GM23338 (cell line): ENCODE measurements at regions not wholly inside any gene's neighbourhood (a gene's known extent, or its start where the extent isn't known, plus 50 kb on each side); places are given as distances from the start of the nearest gene placed in this dataset.

Source experiments
- CREB1 ChIP-seq: fragments of 250-450 bp; sonication (Bioruptor Pico); IDR thresholded peaks from 2 replicates; pipeline ENCODE4 v1.5.0; 2020; ENCODE audit warnings: low read depth, mild to moderate bottlenecking, moderate library complexity
- EZH2 ChIP-seq: fragments of 200-600 bp; sonication (generic); IDR thresholded peaks from one replicate; pipeline ENCODE4 v1.8.0; 2017; ENCODE audit warnings: antibody characterized with exemption, mild to moderate bottlenecking, low read depth; ENCODE audit not compliant: unreplicated experiment
- EZH2phosphoT487 ChIP-seq: fragments of 200-600 bp; sonication (generic); IDR thresholded peaks from one replicate; pipeline ENCODE4 v1.8.1; 2018; ENCODE audit warnings: antibody characterized with exemption; ENCODE audit not compliant: unreplicated experiment
- JUNB ChIP-seq: IDR thresholded peaks from one replicate; pipeline ENCODE4 v1.6.1; 2016; ENCODE audit warnings: antibody characterized with exemption; ENCODE audit not compliant: unreplicated experiment
- NANOG ChIP-seq: IDR thresholded peaks from 2 replicates; pipeline ENCODE4 v1.6.1; 2016; ENCODE audit warnings: antibody characterized with exemption, borderline replicate concordance
- POLR2AphosphoS5 ChIP-seq: IDR thresholded peaks from 2 replicates; pipeline ENCODE4 v1.6.1; 2016; ENCODE audit warnings: antibody characterized with exemption, low read depth
- STAT1 ChIP-seq: IDR thresholded peaks from one replicate; pipeline ENCODE4 v1.6.1; 2016; ENCODE audit warnings: antibody characterized with exemption; ENCODE audit not compliant: unreplicated experiment
- ZNF331 ChIP-seq: fragments of 250-450 bp; sonication (Bioruptor Pico); IDR thresholded peaks from 2 replicates; pipeline ENCODE4 v1.5.0; 2020; ENCODE audit warnings: low read depth, mild to moderate bottlenecking, moderate library complexity
- TF ChIP-seq, protein P1 (sequence below), 2 experiments: fragments of 200-600 bp in 1 of 2; sonication (generic) in 1 of 2; conservative IDR thresholded peaks; 2 replicates each; pipeline versions ENCODE4 v1.5.1 to v1.6.1; 2016 to 2017; ENCODE audit warnings: antibody characterized with exemption in 2 of 2, low read depth in 2 of 2, mild to moderate bottlenecking in 2 of 2, moderate library complexity in 1 of 2
- TF ChIP-seq, protein P2 (sequence below): IDR thresholded peaks from one replicate; pipeline ENCODE4 v1.6.1; 2018; ENCODE audit warnings: antibody characterized with exemption; ENCODE audit not compliant: unreplicated experiment
- TF ChIP-seq, protein P3 (sequence below): IDR thresholded peaks from 2 replicates; pipeline ENCODE4 v1.6.1; 2016; ENCODE audit warnings: antibody characterized with exemption
- TF ChIP-seq, protein P4 (sequence below): fragments of 250-450 bp; sonication (Bioruptor Pico); IDR thresholded peaks from 2 replicates; pipeline ENCODE4 v1.5.0; 2020; ENCODE audit warnings: mild to moderate bottlenecking, moderate library complexity

DNA sequence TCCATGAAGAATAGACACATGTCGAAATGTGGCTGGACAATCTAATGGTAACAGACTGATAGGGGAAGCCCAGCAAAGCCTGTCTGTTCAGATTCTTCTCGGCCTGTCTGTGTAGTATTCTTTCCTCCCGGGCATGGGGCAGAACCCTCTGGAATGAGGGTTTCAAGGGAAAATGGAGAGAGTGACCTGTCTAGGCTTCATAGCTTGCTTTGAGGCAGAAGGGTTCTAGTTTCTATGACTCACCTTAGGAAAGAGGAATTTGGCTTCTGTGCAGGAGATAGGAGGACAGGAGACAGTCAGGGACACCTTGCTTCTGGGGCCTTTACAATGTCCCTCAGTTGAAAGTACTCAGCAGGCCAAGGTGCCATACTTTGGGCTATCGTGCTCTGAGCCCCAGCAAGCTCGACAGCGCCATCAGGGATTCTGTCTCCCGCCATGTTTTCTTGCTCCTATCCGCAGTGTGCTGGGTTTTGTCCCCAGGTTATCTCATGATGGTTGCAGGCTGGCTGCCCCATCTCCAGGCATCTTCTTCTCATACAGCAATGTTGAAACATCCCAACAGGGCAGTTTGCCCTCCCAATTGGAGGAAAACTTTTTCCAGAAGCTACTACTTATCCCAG, 74.7 kb upstream of the TLK1 start:
- no peak for TF ChIP-seq STAT1
- no peak for TF ChIP-seq EZH2phosphoT487
- no peak for TF ChIP-seq POLR2AphosphoS5
- TF ChIP-seq, protein P1, sequence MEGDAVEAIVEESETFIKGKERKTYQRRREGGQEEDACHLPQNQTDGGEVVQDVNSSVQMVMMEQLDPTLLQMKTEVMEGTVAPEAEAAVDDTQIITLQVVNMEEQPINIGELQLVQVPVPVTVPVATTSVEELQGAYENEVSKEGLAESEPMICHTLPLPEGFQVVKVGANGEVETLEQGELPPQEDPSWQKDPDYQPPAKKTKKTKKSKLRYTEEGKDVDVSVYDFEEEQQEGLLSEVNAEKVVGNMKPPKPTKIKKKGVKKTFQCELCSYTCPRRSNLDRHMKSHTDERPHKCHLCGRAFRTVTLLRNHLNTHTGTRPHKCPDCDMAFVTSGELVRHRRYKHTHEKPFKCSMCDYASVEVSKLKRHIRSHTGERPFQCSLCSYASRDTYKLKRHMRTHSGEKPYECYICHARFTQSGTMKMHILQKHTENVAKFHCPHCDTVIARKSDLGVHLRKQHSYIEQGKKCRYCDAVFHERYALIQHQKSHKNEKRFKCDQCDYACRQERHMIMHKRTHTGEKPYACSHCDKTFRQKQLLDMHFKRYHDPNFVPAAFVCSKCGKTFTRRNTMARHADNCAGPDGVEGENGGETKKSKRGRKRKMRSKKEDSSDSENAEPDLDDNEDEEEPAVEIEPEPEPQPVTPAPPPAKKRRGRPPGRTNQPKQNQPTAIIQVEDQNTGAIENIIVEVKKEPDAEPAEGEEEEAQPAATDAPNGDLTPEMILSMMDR (conservative IDR thresholded peaks at IDR 0.05; ENCODE audit: low read depth in 2 of 2) = 0 out of 4 replicates have a peak, but pooled peaks of 1 of the 2 experiments have one; percentile 7
- no peak for TF ChIP-seq ZNF331 (CRISPR knock-in tag)
- TF ChIP-seq, protein P2, sequence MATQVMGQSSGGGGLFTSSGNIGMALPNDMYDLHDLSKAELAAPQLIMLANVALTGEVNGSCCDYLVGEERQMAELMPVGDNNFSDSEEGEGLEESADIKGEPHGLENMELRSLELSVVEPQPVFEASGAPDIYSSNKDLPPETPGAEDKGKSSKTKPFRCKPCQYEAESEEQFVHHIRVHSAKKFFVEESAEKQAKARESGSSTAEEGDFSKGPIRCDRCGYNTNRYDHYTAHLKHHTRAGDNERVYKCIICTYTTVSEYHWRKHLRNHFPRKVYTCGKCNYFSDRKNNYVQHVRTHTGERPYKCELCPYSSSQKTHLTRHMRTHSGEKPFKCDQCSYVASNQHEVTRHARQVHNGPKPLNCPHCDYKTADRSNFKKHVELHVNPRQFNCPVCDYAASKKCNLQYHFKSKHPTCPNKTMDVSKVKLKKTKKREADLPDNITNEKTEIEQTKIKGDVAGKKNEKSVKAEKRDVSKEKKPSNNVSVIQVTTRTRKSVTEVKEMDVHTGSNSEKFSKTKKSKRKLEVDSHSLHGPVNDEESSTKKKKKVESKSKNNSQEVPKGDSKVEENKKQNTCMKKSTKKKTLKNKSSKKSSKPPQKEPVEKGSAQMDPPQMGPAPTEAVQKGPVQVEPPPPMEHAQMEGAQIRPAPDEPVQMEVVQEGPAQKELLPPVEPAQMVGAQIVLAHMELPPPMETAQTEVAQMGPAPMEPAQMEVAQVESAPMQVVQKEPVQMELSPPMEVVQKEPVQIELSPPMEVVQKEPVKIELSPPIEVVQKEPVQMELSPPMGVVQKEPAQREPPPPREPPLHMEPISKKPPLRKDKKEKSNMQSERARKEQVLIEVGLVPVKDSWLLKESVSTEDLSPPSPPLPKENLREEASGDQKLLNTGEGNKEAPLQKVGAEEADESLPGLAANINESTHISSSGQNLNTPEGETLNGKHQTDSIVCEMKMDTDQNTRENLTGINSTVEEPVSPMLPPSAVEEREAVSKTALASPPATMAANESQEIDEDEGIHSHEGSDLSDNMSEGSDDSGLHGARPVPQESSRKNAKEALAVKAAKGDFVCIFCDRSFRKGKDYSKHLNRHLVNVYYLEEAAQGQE = no peak
- TF ChIP-seq EZH2 = no peak
- TF ChIP-seq, protein P3, sequence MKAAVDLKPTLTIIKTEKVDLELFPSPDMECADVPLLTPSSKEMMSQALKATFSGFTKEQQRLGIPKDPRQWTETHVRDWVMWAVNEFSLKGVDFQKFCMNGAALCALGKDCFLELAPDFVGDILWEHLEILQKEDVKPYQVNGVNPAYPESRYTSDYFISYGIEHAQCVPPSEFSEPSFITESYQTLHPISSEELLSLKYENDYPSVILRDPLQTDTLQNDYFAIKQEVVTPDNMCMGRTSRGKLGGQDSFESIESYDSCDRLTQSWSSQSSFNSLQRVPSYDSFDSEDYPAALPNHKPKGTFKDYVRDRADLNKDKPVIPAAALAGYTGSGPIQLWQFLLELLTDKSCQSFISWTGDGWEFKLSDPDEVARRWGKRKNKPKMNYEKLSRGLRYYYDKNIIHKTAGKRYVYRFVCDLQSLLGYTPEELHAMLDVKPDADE = no peak
- TF ChIP-seq JUNB = no peak
- TF ChIP-seq CREB1 = no peak
- TF ChIP-seq, protein P4, sequence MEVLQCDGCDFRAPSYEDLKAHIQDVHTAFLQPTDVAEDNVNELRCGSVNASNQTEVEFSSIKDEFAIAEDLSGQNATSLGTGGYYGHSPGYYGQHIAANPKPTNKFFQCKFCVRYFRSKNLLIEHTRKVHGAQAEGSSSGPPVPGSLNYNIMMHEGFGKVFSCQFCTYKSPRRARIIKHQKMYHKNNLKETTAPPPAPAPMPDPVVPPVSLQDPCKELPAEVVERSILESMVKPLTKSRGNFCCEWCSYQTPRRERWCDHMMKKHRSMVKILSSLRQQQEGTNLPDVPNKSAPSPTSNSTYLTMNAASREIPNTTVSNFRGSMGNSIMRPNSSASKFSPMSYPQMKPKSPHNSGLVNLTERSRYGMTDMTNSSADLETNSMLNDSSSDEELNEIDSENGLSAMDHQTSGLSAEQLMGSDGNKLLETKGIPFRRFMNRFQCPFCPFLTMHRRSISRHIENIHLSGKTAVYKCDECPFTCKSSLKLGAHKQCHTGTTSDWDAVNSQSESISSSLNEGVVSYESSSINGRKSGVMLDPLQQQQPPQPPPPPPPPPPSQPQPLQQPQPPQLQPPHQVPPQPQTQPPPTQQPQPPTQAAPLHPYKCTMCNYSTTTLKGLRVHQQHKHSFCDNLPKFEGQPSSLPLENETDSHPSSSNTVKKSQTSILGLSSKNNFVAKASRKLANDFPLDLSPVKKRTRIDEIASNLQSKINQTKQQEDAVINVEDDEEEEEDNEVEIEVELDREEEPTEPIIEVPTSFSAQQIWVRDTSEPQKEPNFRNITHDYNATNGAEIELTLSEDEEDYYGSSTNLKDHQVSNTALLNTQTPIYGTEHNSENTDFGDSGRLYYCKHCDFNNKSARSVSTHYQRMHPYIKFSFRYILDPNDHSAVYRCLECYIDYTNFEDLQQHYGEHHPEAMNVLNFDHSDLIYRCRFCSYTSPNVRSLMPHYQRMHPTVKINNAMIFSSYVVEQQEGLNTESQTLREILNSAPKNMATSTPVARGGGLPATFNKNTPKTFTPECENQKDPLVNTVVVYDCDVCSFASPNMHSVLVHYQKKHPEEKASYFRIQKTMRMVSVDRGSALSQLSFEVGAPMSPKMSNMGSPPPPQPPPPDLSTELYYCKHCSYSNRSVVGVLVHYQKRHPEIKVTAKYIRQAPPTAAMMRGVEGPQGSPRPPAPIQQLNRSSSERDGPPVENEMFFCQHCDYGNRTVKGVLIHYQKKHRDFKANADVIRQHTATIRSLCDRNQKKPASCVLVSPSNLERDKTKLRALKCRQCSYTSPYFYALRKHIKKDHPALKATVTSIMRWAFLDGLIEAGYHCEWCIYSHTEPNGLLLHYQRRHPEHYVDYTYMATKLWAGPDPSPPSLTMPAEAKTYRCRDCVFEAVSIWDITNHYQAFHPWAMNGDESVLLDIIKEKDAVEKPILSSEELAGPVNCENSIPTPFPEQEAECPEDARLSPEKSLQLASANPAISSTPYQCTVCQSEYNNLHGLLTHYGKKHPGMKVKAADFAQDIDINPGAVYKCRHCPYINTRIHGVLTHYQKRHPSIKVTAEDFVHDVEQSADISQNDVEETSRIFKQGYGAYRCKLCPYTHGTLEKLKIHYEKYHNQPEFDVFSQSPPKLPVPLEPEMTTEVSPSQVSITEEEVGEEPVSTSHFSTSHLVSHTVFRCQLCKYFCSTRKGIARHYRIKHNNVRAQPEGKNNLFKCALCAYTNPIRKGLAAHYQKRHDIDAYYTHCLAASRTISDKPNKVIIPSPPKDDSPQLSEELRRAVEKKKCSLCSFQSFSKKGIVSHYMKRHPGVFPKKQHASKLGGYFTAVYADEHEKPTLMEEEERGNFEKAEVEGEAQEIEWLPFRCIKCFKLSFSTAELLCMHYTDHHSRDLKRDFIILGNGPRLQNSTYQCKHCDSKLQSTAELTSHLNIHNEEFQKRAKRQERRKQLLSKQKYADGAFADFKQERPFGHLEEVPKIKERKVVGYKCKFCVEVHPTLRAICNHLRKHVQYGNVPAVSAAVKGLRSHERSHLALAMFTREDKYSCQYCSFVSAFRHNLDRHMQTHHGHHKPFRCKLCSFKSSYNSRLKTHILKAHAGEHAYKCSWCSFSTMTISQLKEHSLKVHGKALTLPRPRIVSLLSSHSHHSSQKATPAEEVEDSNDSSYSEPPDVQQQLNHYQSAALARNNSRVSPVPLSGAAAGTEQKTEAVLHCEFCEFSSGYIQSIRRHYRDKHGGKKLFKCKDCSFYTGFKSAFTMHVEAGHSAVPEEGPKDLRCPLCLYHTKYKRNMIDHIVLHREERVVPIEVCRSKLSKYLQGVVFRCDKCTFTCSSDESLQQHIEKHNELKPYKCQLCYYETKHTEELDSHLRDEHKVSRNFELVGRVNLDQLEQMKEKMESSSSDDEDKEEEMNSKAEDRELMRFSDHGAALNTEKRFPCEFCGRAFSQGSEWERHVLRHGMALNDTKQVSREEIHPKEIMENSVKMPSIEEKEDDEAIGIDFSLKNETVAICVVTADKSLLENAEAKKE (CRISPR knock-in tag) = no peak
- TF ChIP-seq NANOG = no peak
